OCI-LY3 (cell line): ENCODE measurements at regions not wholly inside any gene's neighbourhood (a gene's known extent, or its start where the extent isn't known, plus 50 kb on each side); places are given as distances from the start of the nearest gene placed in this dataset.

ENCODE experiments used
- H2AFZ ChIP-seq: fragments of 200-600, 300-600 bp; shearing (Covaris generic); 2 replicates; pipeline ENCODE4 v1.6.0; 2014; ENCODE audit warnings: antibody characterized with exemption, low read depth, low read length
- H3K27ac ChIP-seq: fragments of 200-600, 300-600 bp; sonication (generic); 2 replicates; pipeline ENCODE4 v1.5.1; 2014; ENCODE audit warnings: mild to moderate bottlenecking, low read length, moderate library complexity, mixed read lengths
- H3K27me3 ChIP-seq: fragments of 200-600, 300-600 bp; sonication (generic); 2 replicates; pipeline ENCODE4 v1.6.1; 2014; ENCODE audit warnings: low read depth, low read length, mixed read lengths
- H3K36me3 ChIP-seq: fragments of 200-600, 300-600 bp; sonication (generic); replicated peaks from 2 replicates; pipeline ENCODE3; 2014; ENCODE audit warnings: low read depth, low read length, mixed read lengths
- H3K4me1 ChIP-seq: fragments of 300-600, 200-600 bp; sonication (generic); 2 replicates; pipeline ENCODE4 v1.6.1; 2014; ENCODE audit warnings: low read length, mixed read lengths
- H3K4me2 ChIP-seq: fragments of 200-600, 300-600 bp; sonication (generic); 2 replicates; pipeline ENCODE4 v1.6.1; 2014; ENCODE audit warnings: low read length, mixed read lengths
- H3K4me3 ChIP-seq: fragments of 300-600, 200-600 bp; sonication (generic); 2 replicates; pipeline ENCODE4 v1.5.1; 2014; ENCODE audit warnings: antibody characterized with exemption, mild to moderate bottlenecking, low read length, moderate library complexity
- H3K79me2 ChIP-seq: fragments of 300-600, 200-600 bp; shearing (Covaris generic); 2 replicates; pipeline ENCODE4 v1.6.1; 2014; ENCODE audit warnings: mild to moderate bottlenecking, low read length, mixed read lengths
- H3K9ac ChIP-seq: fragments of 300-600, 200-600 bp; shearing (Covaris generic); 2 replicates; pipeline ENCODE4 v1.6.0; 2014; ENCODE audit warnings: mild to moderate bottlenecking, low read length, moderate library complexity
- H3K9me3 ChIP-seq: fragments of 200-600, 300-600 bp; shearing (Covaris generic); 2 replicates; pipeline ENCODE4 v1.6.1; 2014; ENCODE audit warnings: low read length, mixed read lengths; ENCODE audit not compliant: insufficient read depth
- H4K20me1 ChIP-seq: fragments of 200-600, 300-600 bp; sonication (generic); 2 replicates; pipeline ENCODE4 v1.6.1; 2016; ENCODE audit warnings: low read length, mixed read lengths; ENCODE audit not compliant: insufficient read depth
- CTCF ChIP-seq: fragments of 200-600, 300-600 bp; sonication (generic); IDR thresholded peaks from 2 replicates; pipeline ENCODE4 v1.5.1; 2014; ENCODE audit warnings: antibody characterized with exemption, low read length, low read depth
- EZH2phosphoT487 ChIP-seq: fragments of 200-600 bp; shearing (Covaris generic); IDR thresholded peaks from 2 replicates; pipeline ENCODE4 v1.6.1; 2018; ENCODE audit warnings: antibody characterized with exemption, mixed run types, low read depth

GRCh38 chr6:19370831-19371230 is 466.3 kb upstream of the ID4 start:
- Histone ChIP-seq H3K9me3 (no peaks in the 10 kb centered on the region), H3K4me2 (no peak overlapping the region), H3K9ac (no peak overlapping the region), H3K36me3 (no peaks in the 10 kb centered on the region), H3K27me3 (no peaks in the 10 kb centered on the region), H2AFZ (no peak overlapping the region), H3K79me2 (no peaks in the 10 kb centered on the region), H4K20me1 (no peaks in the 10 kb centered on the region), H3K4me1 (no peaks in the 10 kb centered on the region), H3K27ac (no peak overlapping the region), H3K4me3 (no peak overlapping the region)
- TF ChIP-seq EZH2phosphoT487: no peak
- no peak for TF ChIP-seq CTCF

GRCh38 chr6:19375613-19376012 is 461.6 kb upstream of the ID4 start:
- H3K27ac ChIP-seq: no peak overlapping the region
- H3K4me1 ChIP-seq: no peaks in the 10 kb centered on the region
- no peaks in the 10 kb centered on the region for H3K9me3 ChIP-seq
- no peak overlapping the region for H3K9ac ChIP-seq
- H3K27me3 ChIP-seq: no peaks in the 10 kb centered on the region
- H3K36me3 ChIP-seq: no peaks in the 10 kb centered on the region
- H3K4me3 ChIP-seq: no peak overlapping the region
- H3K4me2 ChIP-seq: no peak overlapping the region
- no peaks in the 10 kb centered on the region for H3K79me2 ChIP-seq
- no peaks in the 10 kb centered on the region for H4K20me1 ChIP-seq
- H2AFZ ChIP-seq: no peak overlapping the region
- TF ChIP-seq CTCF (no peak), EZH2phosphoT487 (no peak)

- no peaks in the 10 kb centered on the region for H3K79me2 ChIP-seq
- no peaks in the 10 kb centered on the region for H3K36me3 ChIP-seq
- no peak for TF ChIP-seq CTCF
- no peak for TF ChIP-seq EZH2phosphoT487
- no peaks in the 10 kb centered on the region for H3K4me1 ChIP-seq
- H3K4me3 ChIP-seq: no peak overlapping the region
- no peak overlapping the region for H3K27ac ChIP-seq
- no peak overlapping the region for H2AFZ ChIP-seq
- no peaks in the 10 kb centered on the region for H4K20me1 ChIP-seq
- no peaks in the 10 kb centered on the region for H3K27me3 ChIP-seq
- no peak overlapping the region for H3K9ac ChIP-seq
- H3K9me3 ChIP-seq: no peaks in the 10 kb centered on the region
- no peak overlapping the region for H3K4me2 ChIP-seq
These were observed 459.4 kb upstream of the ID4 start for GRCh38 chr6:19377722-19378121.

GRCh38 chr6:19380293-19380692 is 456.9 kb upstream of the ID4 start:
- H3K9ac ChIP-seq: no peak overlapping the region
- no peak overlapping the region for H2AFZ ChIP-seq

More at GRCh38 chr6:19380293-19380692, 456.9 kb upstream of the ID4 start:
- Histone ChIP-seq H3K4me3 (no peak overlapping the region), H3K9me3 (no peaks in the 10 kb centered on the region), H3K4me2 (no peak overlapping the region), H3K79me2 (no peaks in the 10 kb centered on the region), H3K27ac (no peak overlapping the region), H3K4me1 (no peaks in the 10 kb centered on the region), H3K27me3 (no peaks in the 10 kb centered on the region), H3K36me3 (no peaks in the 10 kb centered on the region), H4K20me1 (no peaks in the 10 kb centered on the region)
- no peak for TF ChIP-seq CTCF
- no peak for TF ChIP-seq EZH2phosphoT487
